Breast epithelium (tissue), 3 donors: ENCODE measurements at regions not wholly inside any gene's neighbourhood (a gene's known extent, or its start where the extent isn't known, plus 50 kb on each side); places are given as distances from the start of the nearest gene placed in this dataset.

Experiments
- CTCF ChIP-seq, 3 donors: fragments of 450-650 bp; IDR thresholded peaks; one replicate each; pipeline ENCODE4 v1.5.1; 2016 to 2017; ENCODE audit warnings: antibody characterized with exemption in 3 of 3, mild to moderate bottlenecking in 3 of 3, moderate library complexity in 3 of 3
- POLR2AphosphoS5 ChIP-seq, 3 donors: sonication (generic); formaldehyde crosslinking; IDR thresholded peaks; one replicate each; pipeline ENCODE4 v1.6.1; 2017; ENCODE audit warnings: antibody characterized with exemption in 3 of 3

GRCh38 chr10:33496096-33496495 lies 161.6 kb upstream of the NRP1 start:
- TF ChIP-seq CTCF (IDR thresholded peaks at IDR 0.05) (no peak), POLR2AphosphoS5 (IDR thresholded peaks at IDR 0.05) (no peak)
